Dedifferentiated amniotic fluid mesenchymal stem cell (primary cell): ENCODE measurements at regions not wholly inside any gene's neighbourhood (a gene's known extent, or its start where the extent isn't known, plus 50 kb on each side); places are given as distances from the start of the nearest gene placed in this dataset.

Source experiments
- DNase-seq: peaks from one replicate; pipeline ENCODE4 v3.0.0-alpha.2; 2016; ENCODE audit errors: extremely low spot score

DNA sequence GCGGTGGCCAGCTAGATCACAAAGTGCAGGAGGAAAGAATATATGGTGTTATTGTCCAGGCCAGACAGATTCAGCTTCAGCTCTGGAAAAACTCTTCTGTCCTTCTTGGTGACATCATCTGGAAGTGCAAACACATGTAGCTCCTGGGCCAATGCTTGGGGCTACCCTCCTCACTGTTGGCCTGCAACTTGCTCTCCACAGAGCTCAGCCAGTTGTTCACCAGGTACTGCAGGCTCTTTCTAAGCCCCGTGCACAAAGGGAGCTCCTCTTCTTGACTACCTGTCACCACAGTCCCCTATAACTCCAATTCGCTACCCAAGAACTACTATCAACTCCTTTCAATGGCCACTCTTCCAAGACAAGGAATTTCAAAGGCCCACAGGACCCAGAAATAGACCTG, 1175.9 kb upstream of the CDH9 start:
- no peak for DNase-seq

DNA sequence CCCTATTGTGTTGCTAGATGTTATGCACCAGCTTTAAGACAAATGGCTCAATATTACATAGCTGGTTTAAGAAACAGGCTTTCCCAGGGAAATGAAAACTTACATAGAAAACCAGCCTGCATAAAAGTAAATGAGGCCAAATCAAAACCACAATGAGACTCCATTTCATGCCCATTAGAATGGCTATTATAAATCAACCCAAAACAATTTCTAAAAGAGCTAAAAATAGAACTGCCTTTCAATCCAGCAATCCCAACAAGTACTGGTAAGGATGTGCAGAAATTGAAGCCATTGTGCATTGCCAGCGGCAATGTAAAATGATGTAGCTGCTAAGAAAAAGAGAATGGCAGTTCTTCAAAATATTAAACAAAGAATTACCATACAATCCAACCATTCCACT, 1170.0 kb upstream of the CDH9 start:
- no peak for DNase-seq

DNA sequence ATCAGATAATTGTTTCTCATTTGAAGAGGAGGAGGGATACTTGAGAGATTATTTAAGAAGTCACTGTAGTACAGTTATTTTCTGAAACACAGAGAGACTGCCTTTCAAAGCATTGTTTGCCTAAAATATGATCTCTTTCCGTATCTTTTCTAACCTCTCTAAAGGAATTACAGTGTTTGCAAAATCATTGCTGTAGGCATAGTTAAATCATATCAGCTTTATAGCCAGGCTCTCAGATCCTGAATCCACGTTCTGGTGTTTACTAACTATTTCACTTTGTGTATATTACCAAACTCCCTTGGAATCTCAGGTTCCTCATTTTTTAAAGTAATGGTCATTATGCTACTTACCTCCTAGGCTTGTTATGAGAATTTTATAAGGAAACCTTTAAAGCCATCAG, 1151.6 kb upstream of the CDH9 start:
- no peak for DNase-seq

GRCh38 chr5:28174691-28175090, 1136.3 kb upstream of the CDH9 start:
- no peak for DNase-seq

DNA sequence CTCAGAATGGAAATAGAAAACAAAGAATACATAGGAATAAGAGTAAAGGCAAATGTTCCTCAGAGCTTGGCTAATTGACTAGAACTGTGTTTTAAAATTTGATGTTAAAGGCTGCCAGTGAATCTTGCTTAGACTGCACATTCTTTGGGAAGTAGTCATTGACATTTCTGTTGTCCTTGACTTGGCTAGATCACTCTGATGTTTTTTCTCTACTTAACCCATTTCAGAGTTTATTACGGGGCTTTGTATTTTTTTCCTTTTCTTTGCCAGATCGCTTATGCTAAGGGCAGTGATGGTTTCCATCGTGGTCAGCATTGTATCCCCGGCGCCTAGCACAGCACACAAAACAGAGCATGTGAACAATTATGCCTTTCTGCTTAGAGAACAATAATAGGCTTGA, 1126.7 kb upstream of the CDH9 start:
- DNase-seq = no peak

DNA sequence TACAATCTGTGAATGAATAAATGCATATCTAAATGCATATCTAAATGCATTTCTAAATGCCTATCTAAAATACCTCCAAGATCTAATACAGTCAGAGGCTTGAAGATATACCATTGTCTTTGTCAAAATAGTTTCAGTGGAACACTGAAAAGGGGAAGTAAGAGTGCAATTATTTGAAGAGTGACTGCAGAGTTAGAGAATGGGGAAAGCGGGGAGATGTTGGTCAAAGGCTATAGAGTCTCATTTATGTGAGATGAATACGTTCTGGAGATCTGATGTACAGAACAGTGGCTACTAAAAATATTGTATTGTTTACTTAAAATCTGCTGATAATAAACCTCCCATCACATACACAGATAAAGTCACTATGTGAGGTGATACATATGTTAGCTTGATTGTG, 1126.2 kb upstream of the CDH9 start:
- no peak for DNase-seq

GRCh38 chr5:28156981-28157380, 1118.6 kb upstream of the CDH9 start:
- DNase-seq = no peak

DNA sequence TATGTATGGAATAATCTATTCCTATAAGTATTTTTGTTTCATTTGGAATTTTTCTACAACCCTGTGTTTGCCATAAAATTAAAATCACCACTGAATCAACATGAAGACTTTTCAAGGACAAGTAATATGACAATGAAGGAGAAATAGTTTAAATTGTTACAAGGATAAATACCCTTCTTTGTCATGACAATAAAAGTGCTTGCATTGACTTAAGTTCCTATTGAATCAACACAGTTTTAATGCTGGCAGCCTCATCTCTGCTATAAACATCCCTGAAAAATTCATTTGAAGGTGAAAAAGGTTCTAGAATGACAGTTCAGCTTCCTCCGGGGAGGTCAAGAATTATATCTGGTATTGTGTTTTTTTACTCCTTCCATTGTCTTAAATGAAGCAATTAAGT, 1105.1 kb upstream of the CDH9 start:
- no peak for DNase-seq

DNA sequence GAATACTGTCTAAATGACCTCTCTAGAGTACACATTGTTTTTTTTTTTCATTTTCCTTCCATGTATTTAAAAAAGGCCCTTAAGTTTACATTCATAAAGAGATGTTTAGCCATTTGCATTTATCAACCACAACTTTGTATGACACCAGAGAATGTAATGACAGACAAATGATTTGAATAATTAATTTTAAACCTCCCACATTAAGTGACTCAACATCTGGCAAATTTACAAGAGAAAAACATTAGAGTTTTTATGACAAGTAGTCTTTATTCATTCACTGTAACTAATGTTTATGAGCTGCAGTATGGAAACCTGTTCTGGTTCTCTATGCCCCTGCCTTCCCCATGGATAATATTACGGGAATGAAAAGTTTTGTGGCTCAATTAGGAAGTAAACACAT, 1093.8 kb upstream of the CDH9 start:
- DNase-seq = no peak

DNA sequence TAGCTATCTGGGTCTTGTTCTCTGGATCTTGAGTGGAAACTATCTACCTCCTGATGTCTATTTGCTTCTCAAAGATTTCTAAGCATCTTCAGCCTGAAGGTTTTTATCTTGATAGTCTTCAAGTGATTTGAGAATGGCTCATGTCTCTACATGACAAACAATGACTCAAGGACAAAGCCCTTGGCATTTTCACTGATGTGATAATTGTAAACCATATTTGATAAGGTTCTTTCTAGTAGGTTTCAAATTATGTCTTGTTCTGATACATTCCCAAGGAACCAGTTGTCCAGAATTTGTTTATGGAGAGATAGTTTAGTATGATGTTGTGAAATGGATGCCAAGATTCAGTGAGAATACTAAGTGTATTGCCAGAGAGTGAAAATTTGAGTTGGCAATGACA, 1079.3 kb upstream of the CDH9 start:
- DNase-seq = no peak

DNA sequence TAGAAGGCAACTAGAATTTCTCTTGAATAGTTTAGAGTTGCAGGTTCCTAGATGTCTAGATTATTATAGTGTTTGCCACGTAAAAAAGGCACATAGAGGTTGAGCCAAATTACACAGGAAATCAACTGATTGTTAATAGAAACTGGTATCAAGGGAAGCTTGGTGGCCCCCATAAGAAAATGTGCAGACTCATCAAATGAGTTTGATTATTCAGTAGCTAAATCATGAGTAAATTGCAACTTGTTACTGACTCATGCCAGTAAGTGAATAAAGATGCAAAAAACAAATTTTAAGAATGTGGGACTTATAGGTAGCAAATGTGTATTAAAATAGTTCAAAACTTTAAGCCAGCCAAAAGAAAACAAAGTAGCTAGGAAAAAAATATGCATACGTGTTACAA, 1078.9 kb upstream of the CDH9 start:
- no peak for DNase-seq

DNA sequence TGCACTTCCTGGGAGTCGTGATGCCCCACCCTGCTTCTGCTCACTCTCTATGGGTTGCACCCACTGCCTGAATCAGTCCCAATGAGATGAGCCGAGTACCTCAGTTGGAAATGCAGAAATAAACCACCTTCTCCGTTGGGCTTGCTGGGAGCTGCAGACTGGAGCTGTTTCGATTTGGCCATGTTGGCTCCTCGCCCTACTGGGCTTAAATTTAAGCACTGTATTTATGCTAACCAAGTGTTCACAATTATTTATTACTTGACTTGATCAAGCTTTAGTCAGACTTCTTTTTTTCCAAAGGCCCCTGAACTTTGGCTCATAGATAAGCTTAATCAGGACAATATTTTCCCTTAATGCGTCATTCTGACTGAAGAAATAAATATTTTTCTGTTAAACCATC, 1072.4 kb upstream of the CDH9 start:
- DNase-seq = no peak

GRCh38 chr5:28104080-28104479, 1065.7 kb upstream of the CDH9 start:
- no peak for DNase-seq

DNA sequence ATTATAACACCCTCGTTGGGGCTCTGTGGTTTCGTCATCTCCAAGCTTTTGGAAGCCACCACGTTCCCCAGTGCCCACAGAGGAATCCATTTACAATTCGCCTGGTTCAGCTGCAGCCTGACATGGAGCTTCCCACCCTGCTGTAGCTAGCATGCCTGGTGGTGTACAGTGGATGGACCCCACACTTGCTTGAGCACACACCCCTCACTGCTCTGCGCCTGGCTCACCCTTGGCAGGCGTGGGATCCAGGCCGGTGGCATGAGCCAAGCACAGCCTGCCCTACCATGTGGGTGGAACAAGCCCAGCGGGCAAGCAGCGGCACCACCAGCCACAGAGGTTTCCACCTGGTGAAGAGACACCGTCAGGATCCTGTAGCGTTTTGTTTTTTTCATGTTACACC, 1045.7 kb upstream of the CDH9 start:
- no peak for DNase-seq

DNA sequence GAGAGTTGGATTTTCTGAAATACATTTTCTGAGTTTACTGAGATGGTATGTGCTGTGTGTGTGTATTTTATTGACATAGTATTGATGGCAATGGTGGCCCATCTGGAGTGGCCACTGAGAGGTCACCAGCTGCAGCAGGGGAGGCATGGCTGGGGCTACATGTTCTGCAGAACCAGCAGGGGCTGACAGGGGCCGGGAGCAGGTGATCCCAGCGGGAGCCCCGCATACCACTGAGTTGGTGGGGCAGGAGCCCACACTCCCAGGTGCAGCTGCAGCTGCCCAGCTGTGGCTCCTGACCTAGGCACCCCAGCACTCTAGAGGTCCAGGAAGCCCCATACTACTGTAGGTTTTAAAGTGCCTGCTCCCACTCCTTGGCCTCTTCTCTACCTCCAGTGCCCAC, 1044.2 kb upstream of the CDH9 start:
- no peak for DNase-seq

- no peak for DNase-seq
Observed at GRCh38 chr5:28077291-28078240, 1039.2 kb upstream of the CDH9 start.

DNA sequence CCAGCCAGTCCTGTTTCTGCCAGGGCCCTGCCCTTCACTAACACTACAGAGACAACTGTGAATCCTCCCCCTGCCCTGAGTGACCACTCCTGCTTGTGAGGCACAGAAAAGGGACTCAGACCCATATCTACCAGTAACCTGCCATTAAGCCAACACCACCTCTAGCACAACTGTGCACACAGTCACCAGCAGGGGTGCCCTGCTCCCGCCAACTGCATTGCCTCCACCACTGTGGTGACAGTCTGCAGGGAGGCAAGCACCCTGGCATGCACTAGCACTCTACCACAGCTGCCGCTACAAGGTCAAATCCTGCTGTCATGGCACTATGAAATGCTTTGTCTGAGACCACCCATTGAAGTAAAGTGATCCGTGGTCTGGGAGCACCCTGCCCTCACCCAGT, 1028.5 kb upstream of the CDH9 start:
- no peak for DNase-seq

- no peak for DNase-seq
Observed at GRCh38 chr5:28065656-28066055, 1027.3 kb upstream of the CDH9 start.

- no peak for DNase-seq
Observed at GRCh38 chr5:28046596-28046995, 1008.2 kb upstream of the CDH9 start.

DNA sequence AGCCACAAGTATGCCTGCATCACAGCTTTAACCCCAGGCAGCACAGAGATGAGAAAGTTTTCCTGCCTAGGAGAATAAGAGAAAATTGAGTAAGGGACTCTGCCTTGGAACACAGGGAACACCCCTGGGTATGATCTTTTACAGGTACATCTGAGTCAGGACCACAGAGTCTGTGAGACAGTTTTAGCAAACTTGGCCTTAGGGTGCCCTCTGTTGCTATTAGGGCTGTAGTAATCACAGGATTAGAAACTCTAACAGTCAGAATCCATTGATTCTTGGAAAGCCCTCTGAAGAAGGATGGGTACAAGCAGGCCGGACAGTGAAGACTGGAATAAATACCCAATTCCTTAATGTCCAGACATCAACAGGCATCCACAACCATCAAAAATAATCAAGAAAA, 989.5 kb upstream of the CDH9 start:
- no peak for DNase-seq

DNA sequence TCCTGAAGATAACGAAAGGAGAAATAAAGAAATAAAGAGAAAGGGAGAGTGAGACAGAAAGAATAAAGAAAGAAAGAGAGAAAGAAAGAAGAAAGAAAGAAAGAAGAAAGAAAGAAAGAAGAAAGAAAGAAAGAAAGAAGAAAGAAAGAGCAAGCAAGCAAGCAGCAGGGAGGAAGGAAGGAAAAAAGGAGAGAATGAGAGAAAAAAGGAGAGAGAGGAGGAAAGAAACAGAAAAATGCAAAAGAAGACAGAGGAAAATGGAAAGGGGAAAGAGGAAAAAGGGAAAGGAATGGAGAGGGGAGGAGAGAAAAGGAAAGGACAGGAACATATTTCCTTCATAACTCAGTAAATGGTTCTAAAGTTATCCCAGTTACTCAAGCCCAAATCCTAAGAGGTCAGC, 978.8 kb upstream of the CDH9 start:
- DNase-seq = no peak

GRCh38 chr5:28014779-28015178, 976.4 kb upstream of the CDH9 start:
- no peak for DNase-seq

GRCh38 chr5:28012538-28012937, 974.2 kb upstream of the CDH9 start:
- DNase-seq = no peak

DNA sequence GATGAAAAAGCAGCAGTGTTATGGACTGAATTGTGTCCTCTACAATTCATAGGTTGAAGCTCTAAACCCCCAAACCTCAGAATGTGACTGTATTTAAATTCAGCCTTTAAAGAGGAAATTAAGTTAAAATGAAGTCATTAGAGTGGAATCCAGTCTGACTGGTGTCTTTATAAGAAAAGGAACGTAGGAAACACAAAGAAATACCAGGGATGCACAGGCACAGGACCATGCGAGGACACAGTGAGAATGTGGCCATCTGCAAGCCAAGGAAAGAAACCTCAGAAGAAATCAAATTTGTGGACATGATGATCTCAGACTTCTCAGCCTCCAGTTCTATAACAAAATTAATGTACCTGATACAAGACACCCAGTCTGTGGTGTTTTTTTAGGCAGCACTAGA, 971.2 kb upstream of the CDH9 start:
- no peak for DNase-seq
